Neural cell (in vitro differentiated cells): ENCODE measurements at regions not wholly inside any gene's neighbourhood (a gene's known extent, or its start where the extent isn't known, plus 50 kb on each side); places are given as distances from the start of the nearest gene placed in this dataset.

Source experiments
- H2AFZ ChIP-seq: fragments of 200-600, 300-800 bp; sonication (generic), shearing (Covaris generic); 2 replicates; pipeline ENCODE4 v1.6.0; 2014; ENCODE audit warnings: low read depth, mild to moderate bottlenecking, antibody characterized with exemption, low read length, moderate library complexity
- H3F3A ChIP-seq: fragments of 200-600 bp; shearing (Covaris generic); 2 replicates; pipeline ENCODE4 v1.6.1; 2016; ENCODE audit warnings: mild to moderate bottlenecking, moderate library complexity, mixed read lengths, antibody characterized with exemption, low read length; ENCODE audit not compliant: insufficient read depth, poor library complexity, severe bottlenecking
- H3K27ac ChIP-seq: fragments of 200-600, 300-800 bp; sonication (generic), shearing (Covaris generic); 2 replicates; pipeline ENCODE4 v1.5.1; 2014; ENCODE audit warnings: mild to moderate bottlenecking, low read length, moderate library complexity
- H3K27me3 ChIP-seq: fragments of 300-800, 200-600 bp; sonication (generic), shearing (Covaris generic); 2 replicates; pipeline ENCODE4 v1.6.0; 2014; ENCODE audit warnings: mild to moderate bottlenecking, low read depth, low read length, moderate library complexity; ENCODE audit not compliant: insufficient read depth
- H3K36me3 ChIP-seq: fragments of 300-800, 200-600 bp; sonication (generic), shearing (Covaris generic); 2 replicates; pipeline ENCODE4 v1.5.1; 2014; ENCODE audit warnings: mild to moderate bottlenecking, antibody characterized with exemption, low read length, moderate library complexity; ENCODE audit not compliant: insufficient read depth
- H3K4me2 ChIP-seq: fragments of 300-800, 200-600 bp; sonication (generic), shearing (Covaris generic); 2 replicates; pipeline ENCODE4 v1.6.0; 2014; ENCODE audit warnings: mild to moderate bottlenecking, low read length
- H3K4me3 ChIP-seq: fragments of 300-800, 200-600 bp; sonication (generic), shearing (Covaris generic); 2 replicates; pipeline ENCODE4 v1.5.1; 2014; ENCODE audit warnings: mild to moderate bottlenecking, low read length, moderate library complexity
- H3K79me2 ChIP-seq: fragments of 200-600 bp; shearing (Covaris generic); replicated peaks from 2 replicates; pipeline ENCODE4 v1.6.0; 2014; ENCODE audit warnings: mild to moderate bottlenecking, low read length, moderate library complexity; ENCODE audit not compliant: insufficient read depth
- H3K9ac ChIP-seq: fragments of 300-800, 200-600 bp; sonication (generic), shearing (Covaris generic); 2 replicates; pipeline ENCODE4 v1.6.1; 2016; ENCODE audit warnings: mild to moderate bottlenecking, low read length, mixed read lengths
- H3K9me2 ChIP-seq: fragments of 200-600 bp; shearing (Covaris generic); 2 replicates; pipeline ENCODE4 v1.6.1; 2016; ENCODE audit warnings: mild to moderate bottlenecking, low read length, mixed read lengths; ENCODE audit not compliant: insufficient read depth
- H3K9me3 ChIP-seq: fragments of 200-600, 300-800 bp; sonication (generic), shearing (Covaris generic); 2 replicates; pipeline ENCODE4 v1.6.1; 2016; ENCODE audit warnings: mild to moderate bottlenecking, mixed run types, low read length, moderate library complexity, mixed read lengths
- H4K20me1 ChIP-seq: fragments of 200-600 bp; shearing (Covaris generic); 2 replicates; pipeline ENCODE4 v1.6.1; 2016; ENCODE audit warnings: mild to moderate bottlenecking, mixed run types; ENCODE audit not compliant: insufficient read depth
- EP300 ChIP-seq: fragments of 450-650 bp; conservative IDR thresholded peaks from 2 replicates; pipeline ENCODE4 v1.6.1; 2014; ENCODE audit warnings: antibody characterized with exemption, mild to moderate bottlenecking, moderate library complexity; ENCODE audit not compliant: poor library complexity, severe bottlenecking
- EZH2 ChIP-seq: fragments of 200-600, 300-800 bp; shearing (Covaris generic), sonication (generic); IDR thresholded peaks from 2 replicates; pipeline ENCODE4 v1.6.1; 2014; ENCODE audit warnings: antibody characterized with exemption, low read length, borderline replicate concordance, mild to moderate bottlenecking; ENCODE audit not compliant: insufficient read depth, poor library complexity, severe bottlenecking
- MXI1 ChIP-seq: fragments of 450-650 bp; conservative IDR thresholded peaks from 2 replicates; pipeline ENCODE4 v1.6.1; 2014; ENCODE audit warnings: antibody characterized with exemption, mild to moderate bottlenecking; ENCODE audit not compliant: poor library complexity, severe bottlenecking
- POLR2AphosphoS5 ChIP-seq: IDR thresholded peaks from 2 replicates; pipeline ENCODE4 v1.6.1; 2012
- RAD21 ChIP-seq: fragments of 450-650 bp; conservative IDR thresholded peaks from 2 replicates; pipeline ENCODE4 v1.6.1; 2014; ENCODE audit warnings: antibody characterized with exemption, mild to moderate bottlenecking, moderate library complexity
- SMC3 ChIP-seq: fragments of 450-650 bp; conservative IDR thresholded peaks from 2 replicates; pipeline ENCODE4 v1.6.1; 2014; ENCODE audit warnings: antibody characterized with exemption, mild to moderate bottlenecking, moderate library complexity; ENCODE audit not compliant: poor library complexity
- TAF1 ChIP-seq: IDR thresholded peaks from 2 replicates; pipeline ENCODE4 v1.6.1; 2012; ENCODE audit warnings: low read depth
- TF ChIP-seq, protein P1 (sequence below): fragments of 450-650 bp; IDR thresholded peaks from 2 replicates; pipeline ENCODE4 v1.5.1; 2014; ENCODE audit warnings: antibody characterized with exemption, mild to moderate bottlenecking, moderate library complexity; ENCODE audit not compliant: poor library complexity, severe bottlenecking
- TF ChIP-seq, protein P2 (sequence below): IDR thresholded peaks from 2 replicates; pipeline ENCODE4 v1.6.1; 2012; ENCODE audit warnings: borderline replicate concordance

DNA sequence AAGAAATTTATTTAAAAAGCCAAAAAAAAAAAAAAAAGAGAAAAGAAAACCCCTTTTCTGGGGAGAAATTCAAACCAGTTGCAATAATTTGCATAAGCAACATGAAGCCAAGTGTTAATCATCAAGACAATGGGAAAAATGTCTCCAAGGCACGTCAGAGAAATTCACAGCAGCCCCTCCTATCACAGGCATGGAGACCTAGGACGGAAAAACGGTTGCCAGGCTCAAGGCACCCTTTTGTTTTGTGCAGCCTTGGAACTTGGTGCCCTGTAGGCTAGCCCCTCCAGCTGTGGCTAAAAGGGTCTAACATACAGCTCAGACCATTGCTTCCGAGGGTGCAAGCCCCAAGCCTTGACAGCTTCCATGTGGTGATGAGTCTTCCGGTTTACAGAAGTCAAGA lies 509.2 kb upstream of the SOX11 start:
- Histone ChIP-seq H3K79me2 (no peaks in the 10 kb centered on the region), H3K4me3 (no peak overlapping the region), H3K27ac (no peak overlapping the region), H3K9me3 (no peaks in the 10 kb centered on the region), H4K20me1 (no peaks in the 10 kb centered on the region), H3F3A (no peaks in the 10 kb centered on the region), H2AFZ (no peak overlapping the region), H3K4me2 (no peak overlapping the region), H3K27me3 (no peaks in the 10 kb centered on the region), H3K9me2 (no peaks in the 10 kb centered on the region), H3K9ac (no peak overlapping the region), H3K36me3 (no peaks in the 10 kb centered on the region)
- TF ChIP-seq EZH2 (no peak), RAD21 (no peak)

DNA sequence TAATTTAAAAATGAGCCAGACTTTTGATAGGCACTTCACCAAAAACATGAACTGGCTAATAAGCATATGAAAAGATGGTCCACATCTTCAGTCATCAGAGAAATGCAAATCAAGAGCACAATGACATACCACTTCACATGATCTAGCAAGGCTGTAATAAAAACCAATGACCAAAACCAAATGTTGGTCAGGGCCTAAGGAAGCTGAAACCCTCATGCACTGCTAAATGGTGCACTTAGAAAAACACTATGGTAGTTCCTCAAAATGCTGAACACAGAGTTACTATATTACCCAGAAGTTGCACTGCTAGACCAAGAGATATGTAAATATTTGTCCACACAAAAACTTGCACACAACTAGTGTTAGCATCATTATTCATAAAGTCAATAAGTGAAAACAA lies 504.9 kb upstream of the SOX11 start:
- H3K36me3 ChIP-seq = no peaks in the 10 kb centered on the region
- H3F3A ChIP-seq = no peaks in the 10 kb centered on the region
- H3K79me2 ChIP-seq = no peaks in the 10 kb centered on the region
- no peak overlapping the region for H3K4me3 ChIP-seq
- no peak overlapping the region for H3K4me2 ChIP-seq
- no peak overlapping the region for H3K27ac ChIP-seq
- H2AFZ ChIP-seq = no peak overlapping the region
- no peak overlapping the region for H3K9ac ChIP-seq
- H4K20me1 ChIP-seq = no peaks in the 10 kb centered on the region
- TF ChIP-seq RAD21 (no peak), EZH2 (no peak), SMC3 (no peak), TAF1 (no peak), MXI1 (no peak)
- H3K27me3 ChIP-seq = no peaks in the 10 kb centered on the region
- no peaks in the 10 kb centered on the region for H3K9me2 ChIP-seq
- H3K9me3 ChIP-seq = no peaks in the 10 kb centered on the region

DNA sequence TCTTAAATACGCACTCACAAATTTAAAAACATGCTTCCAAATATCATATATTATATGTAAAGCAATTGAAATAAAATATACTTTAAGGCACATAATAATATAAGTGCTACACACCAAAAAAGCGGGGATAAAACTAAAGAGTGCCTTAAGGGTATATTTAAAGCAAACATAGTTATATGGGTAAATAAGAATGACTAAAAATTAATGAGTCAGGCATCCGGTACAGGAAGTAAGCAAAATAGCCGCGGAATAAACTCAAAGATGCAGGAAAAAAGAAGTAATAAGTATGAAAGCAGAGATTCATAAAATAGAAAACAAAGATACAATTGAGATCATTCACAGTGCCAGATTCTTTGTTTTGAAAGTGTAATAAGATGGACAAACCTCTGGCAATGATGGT lies 503.5 kb upstream of the SOX11 start:
- TF ChIP-seq EP300 = no peak
- TF ChIP-seq POLR2AphosphoS5 = no peak
- Histone ChIP-seq H3K27ac (no peak overlapping the region), H3K9me3 (no peaks in the 10 kb centered on the region)

DNA sequence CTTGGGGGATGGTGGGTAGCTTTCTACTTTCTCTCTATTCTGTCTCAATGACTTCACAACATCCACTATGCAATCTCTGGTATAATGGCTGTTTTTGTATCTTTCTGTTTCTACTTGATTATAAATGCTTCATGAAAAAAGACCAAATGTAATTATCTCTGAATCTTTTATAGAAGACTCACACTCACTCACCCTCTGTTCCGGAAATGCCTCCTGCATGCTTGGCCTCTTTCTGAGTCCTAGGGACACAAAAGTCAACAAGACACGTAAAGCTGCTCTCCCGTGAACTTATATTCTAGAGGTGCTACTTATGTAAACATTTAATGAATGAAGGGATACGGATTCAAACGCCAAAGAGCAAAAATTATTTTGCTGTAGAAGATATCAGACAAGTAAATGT lies 502.2 kb upstream of the SOX11 start:
- no peaks in the 10 kb centered on the region for H4K20me1 ChIP-seq
- H3K27me3 ChIP-seq = no peaks in the 10 kb centered on the region
- TF ChIP-seq, protein P1, sequence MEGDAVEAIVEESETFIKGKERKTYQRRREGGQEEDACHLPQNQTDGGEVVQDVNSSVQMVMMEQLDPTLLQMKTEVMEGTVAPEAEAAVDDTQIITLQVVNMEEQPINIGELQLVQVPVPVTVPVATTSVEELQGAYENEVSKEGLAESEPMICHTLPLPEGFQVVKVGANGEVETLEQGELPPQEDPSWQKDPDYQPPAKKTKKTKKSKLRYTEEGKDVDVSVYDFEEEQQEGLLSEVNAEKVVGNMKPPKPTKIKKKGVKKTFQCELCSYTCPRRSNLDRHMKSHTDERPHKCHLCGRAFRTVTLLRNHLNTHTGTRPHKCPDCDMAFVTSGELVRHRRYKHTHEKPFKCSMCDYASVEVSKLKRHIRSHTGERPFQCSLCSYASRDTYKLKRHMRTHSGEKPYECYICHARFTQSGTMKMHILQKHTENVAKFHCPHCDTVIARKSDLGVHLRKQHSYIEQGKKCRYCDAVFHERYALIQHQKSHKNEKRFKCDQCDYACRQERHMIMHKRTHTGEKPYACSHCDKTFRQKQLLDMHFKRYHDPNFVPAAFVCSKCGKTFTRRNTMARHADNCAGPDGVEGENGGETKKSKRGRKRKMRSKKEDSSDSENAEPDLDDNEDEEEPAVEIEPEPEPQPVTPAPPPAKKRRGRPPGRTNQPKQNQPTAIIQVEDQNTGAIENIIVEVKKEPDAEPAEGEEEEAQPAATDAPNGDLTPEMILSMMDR = no peak
- TF ChIP-seq EZH2 (no peak), RAD21 (no peak), EP300 (no peak), MXI1 (no peak), SMC3 (no peak), POLR2AphosphoS5 (no peak), TAF1 (no peak)
- TF ChIP-seq, protein P2, sequence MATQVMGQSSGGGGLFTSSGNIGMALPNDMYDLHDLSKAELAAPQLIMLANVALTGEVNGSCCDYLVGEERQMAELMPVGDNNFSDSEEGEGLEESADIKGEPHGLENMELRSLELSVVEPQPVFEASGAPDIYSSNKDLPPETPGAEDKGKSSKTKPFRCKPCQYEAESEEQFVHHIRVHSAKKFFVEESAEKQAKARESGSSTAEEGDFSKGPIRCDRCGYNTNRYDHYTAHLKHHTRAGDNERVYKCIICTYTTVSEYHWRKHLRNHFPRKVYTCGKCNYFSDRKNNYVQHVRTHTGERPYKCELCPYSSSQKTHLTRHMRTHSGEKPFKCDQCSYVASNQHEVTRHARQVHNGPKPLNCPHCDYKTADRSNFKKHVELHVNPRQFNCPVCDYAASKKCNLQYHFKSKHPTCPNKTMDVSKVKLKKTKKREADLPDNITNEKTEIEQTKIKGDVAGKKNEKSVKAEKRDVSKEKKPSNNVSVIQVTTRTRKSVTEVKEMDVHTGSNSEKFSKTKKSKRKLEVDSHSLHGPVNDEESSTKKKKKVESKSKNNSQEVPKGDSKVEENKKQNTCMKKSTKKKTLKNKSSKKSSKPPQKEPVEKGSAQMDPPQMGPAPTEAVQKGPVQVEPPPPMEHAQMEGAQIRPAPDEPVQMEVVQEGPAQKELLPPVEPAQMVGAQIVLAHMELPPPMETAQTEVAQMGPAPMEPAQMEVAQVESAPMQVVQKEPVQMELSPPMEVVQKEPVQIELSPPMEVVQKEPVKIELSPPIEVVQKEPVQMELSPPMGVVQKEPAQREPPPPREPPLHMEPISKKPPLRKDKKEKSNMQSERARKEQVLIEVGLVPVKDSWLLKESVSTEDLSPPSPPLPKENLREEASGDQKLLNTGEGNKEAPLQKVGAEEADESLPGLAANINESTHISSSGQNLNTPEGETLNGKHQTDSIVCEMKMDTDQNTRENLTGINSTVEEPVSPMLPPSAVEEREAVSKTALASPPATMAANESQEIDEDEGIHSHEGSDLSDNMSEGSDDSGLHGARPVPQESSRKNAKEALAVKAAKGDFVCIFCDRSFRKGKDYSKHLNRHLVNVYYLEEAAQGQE = no peak
- no peak overlapping the region for H3K4me3 ChIP-seq
- no peaks in the 10 kb centered on the region for H3K9me3 ChIP-seq
- H3K79me2 ChIP-seq = no peaks in the 10 kb centered on the region
- no peaks in the 10 kb centered on the region for H3K36me3 ChIP-seq
- H3F3A ChIP-seq = no peaks in the 10 kb centered on the region
- no peak overlapping the region for H3K9ac ChIP-seq
- no peaks in the 10 kb centered on the region for H3K9me2 ChIP-seq
- H3K4me2 ChIP-seq = no peak overlapping the region
- H3K27ac ChIP-seq = no peak overlapping the region
- H2AFZ ChIP-seq = no peak overlapping the region

More for the DNA sequence above, 503.5 kb upstream of the SOX11 start:
- H4K20me1 ChIP-seq = no peaks in the 10 kb centered on the region
- H3K4me3 ChIP-seq = no peak overlapping the region
- no peaks in the 10 kb centered on the region for H3K27me3 ChIP-seq
- H3K9me2 ChIP-seq = no peaks in the 10 kb centered on the region
- no peaks in the 10 kb centered on the region for H3F3A ChIP-seq
- H3K79me2 ChIP-seq = no peaks in the 10 kb centered on the region
- H3K9ac ChIP-seq = no peak overlapping the region
- no peak overlapping the region for H2AFZ ChIP-seq
- no peak overlapping the region for H3K4me2 ChIP-seq
- H3K36me3 ChIP-seq = no peaks in the 10 kb centered on the region
